OCI-LY1 (cell line): ENCODE measurements at regions not wholly inside any gene's neighbourhood (a gene's known extent, or its start where the extent isn't known, plus 50 kb on each side); places are given as distances from the start of the nearest gene placed in this dataset.

Experiments
- H2AFZ ChIP-seq: fragments of 200-600 bp; sonication (generic), shearing (Covaris generic); 2 replicates; pipeline ENCODE4 v1.6.0; 2014; ENCODE audit warnings: antibody characterized with exemption, mild to moderate bottlenecking, low read length
- H3F3A ChIP-seq: fragments of 200-600 bp; sonication (generic), shearing (Covaris generic); 2 replicates; pipeline ENCODE4 v1.6.0; 2014; ENCODE audit warnings: mild to moderate bottlenecking, antibody characterized with exemption, low read length, moderate library complexity; ENCODE audit not compliant: insufficient read depth
- H3K27ac ChIP-seq: fragments of 200-600 bp; sonication (generic); 2 replicates; pipeline ENCODE4 v1.5.1; 2014; ENCODE audit warnings: low read length, mixed run types, mild to moderate bottlenecking, low read depth; ENCODE audit not compliant: poor library complexity, severe bottlenecking
- H3K27me3 ChIP-seq: fragments of 200-600 bp; sonication (generic); 2 replicates; pipeline ENCODE4 v1.6.0; 2014; ENCODE audit warnings: antibody characterized with exemption, mild to moderate bottlenecking, low read length, moderate library complexity; ENCODE audit not compliant: insufficient read depth
- H3K36me3 ChIP-seq: fragments of 200-600 bp; sonication (generic); 2 replicates; pipeline ENCODE4 v1.6.1; 2014; ENCODE audit warnings: mild to moderate bottlenecking, antibody characterized with exemption, low read length, moderate library complexity, mixed read lengths; ENCODE audit not compliant: insufficient read depth
- H3K4me1 ChIP-seq: fragments of 200-600 bp; sonication (generic); 2 replicates; pipeline ENCODE4 v1.5.1; 2014; ENCODE audit warnings: mild to moderate bottlenecking, low read length, moderate library complexity; ENCODE audit not compliant: insufficient read depth, severe bottlenecking
- H3K4me2 ChIP-seq: fragments of 200-600 bp; sonication (generic), shearing (Covaris generic); 2 replicates; pipeline ENCODE4 v1.6.1; 2014; ENCODE audit warnings: low read length
- H3K4me3 ChIP-seq: fragments of 200-600 bp; sonication (generic); 2 replicates; pipeline ENCODE4 v1.5.1; 2014; ENCODE audit warnings: low read length, low read depth, mild to moderate bottlenecking, mixed read lengths; ENCODE audit not compliant: poor library complexity, severe bottlenecking
- H3K79me2 ChIP-seq: fragments of 200-600 bp; shearing (Covaris generic); 2 replicates; pipeline ENCODE4 v1.6.1; 2016; ENCODE audit warnings: mixed run types, low read length, mixed read lengths; ENCODE audit not compliant: insufficient read depth
- H3K9ac ChIP-seq: fragments of 200-600 bp; sonication (generic), shearing (Covaris generic); 2 replicates; pipeline ENCODE4 v1.6.1; 2014; ENCODE audit warnings: mild to moderate bottlenecking, low read length, mixed read lengths
- H3K9me2 ChIP-seq: fragments of 200-600 bp; sonication (generic), shearing (Covaris generic); 2 replicates; pipeline ENCODE4 v1.6.1; 2014; ENCODE audit warnings: low read depth, mild to moderate bottlenecking, low read length, mixed read lengths
- H3K9me3 ChIP-seq: fragments of 200-600 bp; shearing (Covaris generic); 2 replicates; pipeline ENCODE4 v1.6.1; 2014; ENCODE audit warnings: low read length, mixed read lengths
- H4K20me1 ChIP-seq: fragments of 200-600 bp; sonication (generic), shearing (Covaris generic); 2 replicates; pipeline ENCODE4 v1.6.0; 2016; ENCODE audit warnings: mild to moderate bottlenecking, low read length; ENCODE audit not compliant: insufficient read depth
- CTCF ChIP-seq: fragments of 200-600 bp; sonication (generic), shearing (Covaris generic); IDR thresholded peaks from 2 replicates; pipeline ENCODE4 v1.5.1; 2017; ENCODE audit warnings: mild to moderate bottlenecking, antibody characterized with exemption, low read length, moderate library complexity, mixed read lengths
- EZH2 ChIP-seq: fragments of 200-600 bp; sonication (generic), shearing (Covaris generic); IDR thresholded peaks from 2 replicates; pipeline ENCODE4 v1.8.0; 2017; ENCODE audit warnings: borderline replicate concordance, mixed run types, mild to moderate bottlenecking, antibody characterized with exemption, low read length, moderate library complexity, mixed read lengths

- TF ChIP-seq CTCF, result no peak
- no peak for TF ChIP-seq EZH2
- Histone ChIP-seq H3K79me2 (no peaks in the 10 kb centered on the region), H2AFZ (no peak overlapping the region), H3K27me3 (no peaks in the 10 kb centered on the region), H3K4me1 (no peaks in the 10 kb centered on the region), H3F3A (no peaks in the 10 kb centered on the region), H4K20me1 (no peaks in the 10 kb centered on the region), H3K4me3 (no peak overlapping the region), H3K36me3 (no peaks in the 10 kb centered on the region), H3K9me3 (no peaks in the 10 kb centered on the region), H3K27ac (no peak overlapping the region), H3K9ac (no peak overlapping the region), H3K4me2 (no peak overlapping the region), H3K9me2 (no peaks in the 10 kb centered on the region)
Measured at GRCh38 chr12:66741919-66742318, 63.0 kb upstream of the GRIP1 start.

GRCh38 chr12:66742508-66743367 is 63.9 kb upstream of the GRIP1 start:
- Histone ChIP-seq H4K20me1 (no peaks in the 10 kb centered on the region), H3K27me3 (no peaks in the 10 kb centered on the region), H3K36me3 (no peaks in the 10 kb centered on the region), H3K9ac (no peak overlapping the region), H3K79me2 (no peaks in the 10 kb centered on the region), H3F3A (no peaks in the 10 kb centered on the region), H3K9me2 (no peaks in the 10 kb centered on the region), H3K4me3 (no peak overlapping the region), H3K4me2 (no peak overlapping the region), H3K4me1 (no peaks in the 10 kb centered on the region), H3K9me3 (no peaks in the 10 kb centered on the region), H3K27ac (no peak overlapping the region), H2AFZ (no peak overlapping the region)
- TF ChIP-seq EZH2 (no peak), CTCF (no peak)

- H4K20me1 ChIP-seq, result no peaks in the 10 kb centered on the region
- H3K4me2 ChIP-seq, result no peak overlapping the region
- no peaks in the 10 kb centered on the region for H3K27me3 ChIP-seq
- no peaks in the 10 kb centered on the region for H3K4me1 ChIP-seq
- H3K79me2 ChIP-seq, result no peaks in the 10 kb centered on the region
- no peaks in the 10 kb centered on the region for H3K9me3 ChIP-seq
- no peaks in the 10 kb centered on the region for H3K36me3 ChIP-seq
- no peak overlapping the region for H3K27ac ChIP-seq
- no peak overlapping the region for H3K9ac ChIP-seq
- no peak overlapping the region for H2AFZ ChIP-seq
- no peaks in the 10 kb centered on the region for H3F3A ChIP-seq
- no peaks in the 10 kb centered on the region for H3K9me2 ChIP-seq
- no peak for TF ChIP-seq CTCF
- TF ChIP-seq EZH2, result no peak
- H3K4me3 ChIP-seq, result no peak overlapping the region
Measured at GRCh38 chr12:66744461-66744860, 65.6 kb upstream of the GRIP1 start.
